Esophagus muscularis mucosa (tissue), 4 donors: ENCODE measurements at regions not wholly inside any gene's neighbourhood (a gene's known extent, or its start where the extent isn't known, plus 50 kb on each side); places are given as distances from the start of the nearest gene placed in this dataset.

Source experiments
- DNase-seq: peaks from one replicate; pipeline ENCODE4 v3.0.0-alpha.2; 2017; ENCODE audit errors: extremely low spot score
- H3K27ac ChIP-seq, 4 donors: fragments of 200-600 bp; sonication (generic); replicated peaks in 1 of 4; 1 replicate in 3 of 4; 2 replicates in 1 of 4; pipeline ENCODE4 v1.5.1; 2016 to 2019; ENCODE audit warnings: mild to moderate bottlenecking in 1 of 4
- H3K27me3 ChIP-seq, 4 donors: fragments of 200-600 bp; sonication (generic); one replicate each; pipeline versions ENCODE4 v1.5.1 to v1.6.0; 2016 to 2019
- H3K36me3 ChIP-seq, 4 donors: fragments of 200-600 bp; sonication (generic); one replicate each; pipeline ENCODE4 v1.5.1; 2016 to 2019
- H3K4me1 ChIP-seq, 4 donors: fragments of 200-600 bp; sonication (generic); one replicate each; pipeline ENCODE4 v1.5.1; 2016 to 2019
- H3K4me3 ChIP-seq, 4 donors: fragments of 200-600 bp; sonication (generic); 1 replicate in 2 of 4; 2 replicates in 2 of 4; pipeline ENCODE4 v1.5.1; 2016 to 2019; ENCODE audit warnings: mild to moderate bottlenecking in 4 of 4, moderate library complexity in 1 of 4
- H3K9me3 ChIP-seq, 4 donors: fragments of 200-600 bp; sonication (generic); 1 replicate in 3 of 4; 2 replicates in 1 of 4; pipeline ENCODE4 v1.5.1; 2016 to 2019
- CTCF ChIP-seq, 3 experiments: fragments of 200-600 bp in 2 of 3; fragments of 450-650 bp in 1 of 3; sonication (generic) in 2 of 3; IDR thresholded peaks; one replicate each; pipeline ENCODE4 v1.5.1; 2017 to 2019; ENCODE audit warnings: antibody characterized with exemption in 3 of 3, mild to moderate bottlenecking in 2 of 3, moderate library complexity in 1 of 3
- EP300 ChIP-seq: sonication (generic); formaldehyde crosslinking; IDR thresholded peaks from one replicate; pipeline ENCODE4 v1.6.1; 2017; ENCODE audit warnings: antibody characterized with exemption
- POLR2A ChIP-seq: fragments of 450-650 bp; IDR thresholded peaks from one replicate; pipeline ENCODE4 v1.6.1; 2017; ENCODE audit warnings: antibody characterized with exemption, moderate library complexity, mild to moderate bottlenecking, low read depth
- POLR2AphosphoS5 ChIP-seq, 2 donors: sonication (generic); formaldehyde crosslinking; IDR thresholded peaks; one replicate each; pipeline ENCODE4 v1.6.1; 2017; ENCODE audit warnings: antibody characterized with exemption in 2 of 2
- WGBS: methylation state at CpG from one replicate; pipeline ENCODE4 v1.1.5; 2018; 5-methylcytosine and 5-hydroxymethylcytosine counted together
- intact Hi-C: fragments of 100-400 bp; cut with DNase I; formaldehyde crosslinking; loops from one replicate; pipeline ENCODE4 v1.15.1; 2023

- intact Hi-C loops = no loop called here
- Histone ChIP-seq H3K9me3 (peaks cover 0 to 16% (median 11%) of the 10 kb centered on the region in 4 donors), H3K4me3 (peak overlapping the region in 1 of 4 donors; percentile 20), H3K4me1 (peaks cover 4 to 34% (median 16%) of the 10 kb centered on the region in 4 donors), H3K36me3 (no peaks in the 10 kb centered on the region), H3K27me3 (no peaks in the 10 kb centered on the region), H3K27ac (no peak overlapping the region)
- DNase-seq = no peak
- no peak for TF ChIP-seq POLR2A
- no peak for TF ChIP-seq CTCF (IDR thresholded peaks at IDR 0.05)
- TF ChIP-seq POLR2AphosphoS5 (IDR thresholded peaks at IDR 0.05) = no peak
- no peak for TF ChIP-seq EP300
- 25% methylated on average over 5 of the region's 5 CpGs for WGBS
These were observed 273.4 kb downstream of the CSNK1G3 start for GRCh38 chr5:123785162-123786071.

- Histone ChIP-seq H3K27me3 (no peaks in the 10 kb centered on the region), H3K9me3 (no peaks in the 10 kb centered on the region), H3K36me3 (no peaks in the 10 kb centered on the region), H3K4me3 (no peak overlapping the region), H3K4me1 (peaks cover 4 to 34% (median 16%) of the 10 kb centered on the region in 4 donors), H3K27ac (no peak overlapping the region)
- no peak for DNase-seq
- intact Hi-C loops = no loop called here
- 74% methylated on average over 1 of the region's 1 CpG for WGBS
- TF ChIP-seq CTCF (IDR thresholded peaks at IDR 0.05) = no peak
- TF ChIP-seq POLR2A = no peak
- no peak for TF ChIP-seq POLR2AphosphoS5 (IDR thresholded peaks at IDR 0.05)
- TF ChIP-seq EP300 = no peak
These were observed 271.4 kb downstream of the CSNK1G3 start for GRCh38 chr5:123783421-123783820.

GRCh38 chr5:123778641-123779040, 266.7 kb downstream of the CSNK1G3 start:
- Histone ChIP-seq H3K4me1 (no peaks in the 10 kb centered on the region), H3K27me3 (no peaks in the 10 kb centered on the region), H3K27ac (no peak overlapping the region), H3K9me3 (no peaks in the 10 kb centered on the region), H3K36me3 (no peaks in the 10 kb centered on the region), H3K4me3 (no peak overlapping the region)
- TF ChIP-seq EP300 (no peak), POLR2A (no peak), POLR2AphosphoS5 (IDR thresholded peaks at IDR 0.05) (no peak), CTCF (IDR thresholded peaks at IDR 0.05) (no peak)
- intact Hi-C loops = no loop called here
- 98% methylated on average over 6 of the region's 7 CpGs for WGBS
- no peak for DNase-seq

- no peak overlapping the region for H3K4me3 ChIP-seq
- TF ChIP-seq EP300 = no peak
- TF ChIP-seq POLR2A = no peak
- no peak for TF ChIP-seq POLR2AphosphoS5 (IDR thresholded peaks at IDR 0.05)
- TF ChIP-seq CTCF (IDR thresholded peaks at IDR 0.05) = no peak
- no peak overlapping the region for H3K27ac ChIP-seq
- no peaks in the 10 kb centered on the region for H3K27me3 ChIP-seq
- H3K36me3 ChIP-seq = no peaks in the 10 kb centered on the region
- DNase-seq = no peak
- H3K9me3 ChIP-seq = peaks cover 0 to 10% (median 1%) of the 10 kb centered on the region in 4 donors
- intact Hi-C loops = no loop called here
- no peaks in the 10 kb centered on the region for H3K4me1 ChIP-seq
These were observed 264.8 kb downstream of the CSNK1G3 start for GRCh38 chr5:123776761-123777160.
